ENCODE measurements at regions not wholly inside any gene's neighbourhood (a gene's known extent, or its start where the extent isn't known, plus 50 kb on each side); places are given as distances from the start of the nearest gene placed in this dataset.
"Not testable (repeated sequence)": the region's sequence is repeated elsewhere in the genome, so short reads cannot be mapped to it uniquely, and the experiment has no call there.

GRCh38 chr2:43013821-43014345, 212.5 kb downstream of the ZFP36L2 start:
- DNase-seq (ENCODE audit: low read depth): no peak

GRCh38 chr2:43012966-43013365, 213.4 kb downstream of the ZFP36L2 start:
- DNase-seq (ENCODE audit: low read depth): no peak

GRCh38 chr2:43011158-43011491, 215.3 kb downstream of the ZFP36L2 start:
- no peak for DNase-seq (ENCODE audit: low read depth)

- DNase-seq (ENCODE audit: low read depth): no peak
Measured at GRCh38 chr2:43010438-43011157, 215.8 kb downstream of the ZFP36L2 start.

- no peak for DNase-seq (ENCODE audit: low read depth)
Measured at GRCh38 chr2:43009448-43009847, 217.0 kb downstream of the ZFP36L2 start.

GRCh38 chr2:43008388-43008787, 216.0 kb upstream of the HAAO start:
- no peak for DNase-seq (ENCODE audit: low read depth)

GRCh38 chr2:43007901-43008300, 215.5 kb upstream of the HAAO start:
- no peak for DNase-seq (ENCODE audit: low read depth)

- DNase-seq (ENCODE audit: low read depth): no peak
Measured at GRCh38 chr2:43006834-43007543, 214.6 kb upstream of the HAAO start.

GRCh38 chr2:43005975-43006833, 213.8 kb upstream of the HAAO start:
- DNase-seq (ENCODE audit: low read depth): no peak

GRCh38 chr2:43005245-43005974, 213.0 kb upstream of the HAAO start:
- no peak for DNase-seq (ENCODE audit: low read depth)

GRCh38 chr2:43004879-43005244, 212.5 kb upstream of the HAAO start:
- DNase-seq (ENCODE audit: low read depth): no peak

GRCh38 chr2:43004126-43004865, 211.9 kb upstream of the HAAO start:
- DNase-seq (ENCODE audit: low read depth): not testable (repeated sequence)

- no peak for DNase-seq (ENCODE audit: low read depth)
Measured at GRCh38 chr2:43003702-43004101, 211.3 kb upstream of the HAAO start.

GRCh38 chr2:43001787-43002468, 209.5 kb upstream of the HAAO start:
- DNase-seq (ENCODE audit: low read depth): no peak

- DNase-seq (ENCODE audit: low read depth): no peak
Measured at GRCh38 chr2:43001055-43001378, 208.6 kb upstream of the HAAO start.

GRCh38 chr2:43000242-43001054, 208.1 kb upstream of the HAAO start:
- no peak for DNase-seq (ENCODE audit: low read depth)

- DNase-seq (ENCODE audit: low read depth): no peak
Measured at GRCh38 chr2:42999856-43000241, 207.5 kb upstream of the HAAO start.

GRCh38 chr2:42999391-42999841, 207.0 kb upstream of the HAAO start:
- DNase-seq (ENCODE audit: low read depth): no peak

GRCh38 chr2:42998721-42999120, 206.3 kb upstream of the HAAO start:
- no peak for DNase-seq (ENCODE audit: low read depth)

- DNase-seq (ENCODE audit: low read depth): no peak
Measured at GRCh38 chr2:42996528-42996927, 204.1 kb upstream of the HAAO start.
